Brain microvascular endothelial cell (primary cell): ENCODE measurements at regions not wholly inside any gene's neighbourhood (a gene's known extent, or its start where the extent isn't known, plus 50 kb on each side); places are given as distances from the start of the nearest gene placed in this dataset.
"Not testable (repeated sequence)": the region's sequence is repeated elsewhere in the genome, so short reads cannot be mapped to it uniquely, and the experiment has no call there.

ENCODE experiments used
- DNase-seq: peaks from one replicate; pipeline ENCODE4 v3.0.0-alpha.2; 2020
- H3K27ac ChIP-seq: fragments of 250-450 bp; sonication (Bioruptor Pico); 2 replicates; pipeline ENCODE4 v1.5.1; 2020; ENCODE audit warnings: mild to moderate bottlenecking, moderate library complexity
- H3K27me3 ChIP-seq: fragments of 250-450 bp; sonication (Bioruptor Pico); replicated peaks from 2 replicates; pipeline ENCODE4 v1.5.1; 2020; ENCODE audit warnings: mild to moderate bottlenecking
- H3K36me3 ChIP-seq: fragments of 250-450 bp; sonication (Bioruptor Pico); replicated peaks from 2 replicates; pipeline ENCODE4 v1.5.1; 2020; ENCODE audit warnings: mild to moderate bottlenecking
- H3K4me3 ChIP-seq: 2 replicates; pipeline ENCODE4 v1.5.1; 2011; ENCODE audit warnings: low read depth, mild to moderate bottlenecking, control low read depth, low read length, moderate library complexity
- CTCF ChIP-seq: IDR thresholded peaks from 2 replicates; pipeline ENCODE4 v1.5.1; 2011; ENCODE audit warnings: low read depth, mild to moderate bottlenecking, moderate library complexity, low read length, control low read depth, inconsistent platforms; ENCODE audit errors: missing control alignments
- in situ Hi-C: cut with HindIII; loops from 2 replicates; pipeline ENCODE4 v1.10.0; 2017; ENCODE audit warnings: low sequenced_read_pairs, low pct_ligation_motif_present

GRCh38 chr1:229717786-229718576 lies 91.9 kb downstream of the URB2 start:
- no peak for TF ChIP-seq CTCF
- in situ Hi-C loops, result no loop called here

GRCh38 chr1:229726061-229726460 lies 100.0 kb downstream of the URB2 start:
- in situ Hi-C loops, result no loop called here
- H3K27me3 ChIP-seq, result no peaks in the 10 kb centered on the region
- no peak for DNase-seq
- no peak overlapping the region for H3K27ac ChIP-seq
- no peak overlapping the region for H3K4me3 ChIP-seq
- no peaks in the 10 kb centered on the region for H3K36me3 ChIP-seq
- TF ChIP-seq CTCF, result no peak

More at GRCh38 chr1:229717786-229718576, 91.9 kb downstream of the URB2 start:
- Histone ChIP-seq H3K4me3 (no peak overlapping the region), H3K27me3 (no peaks in the 10 kb centered on the region), H3K27ac (no peak overlapping the region), H3K36me3 (no peaks in the 10 kb centered on the region)
- no peak for DNase-seq

GRCh38 chr1:229729916-229730315 lies 103.9 kb downstream of the URB2 start:
- Histone ChIP-seq H3K4me3 (no peak overlapping the region), H3K36me3 (no peaks in the 10 kb centered on the region), H3K27me3 (no peaks in the 10 kb centered on the region), H3K27ac (no peak overlapping the region)
- no peak for TF ChIP-seq CTCF
- no peak for DNase-seq
- in situ Hi-C loops, result no loop called here

GRCh38 chr1:229730573-229730972 lies 104.5 kb downstream of the URB2 start:
- Histone ChIP-seq H3K27ac (no peak overlapping the region), H3K4me3 (no peak overlapping the region), H3K27me3 (no peaks in the 10 kb centered on the region), H3K36me3 (no peaks in the 10 kb centered on the region)
- DNase-seq, result no peak
- in situ Hi-C loops, result no loop called here
- no peak for TF ChIP-seq CTCF

- H3K27ac ChIP-seq, result no peak overlapping the region
- DNase-seq, result no peak
- no peak for TF ChIP-seq CTCF
- no peaks in the 10 kb centered on the region for H3K36me3 ChIP-seq
- in situ Hi-C loops, result no loop called here
- H3K4me3 ChIP-seq, result no peak overlapping the region
- H3K27me3 ChIP-seq, result no peaks in the 10 kb centered on the region
Observed at GRCh38 chr1:229732061-229732460, 106.0 kb downstream of the URB2 start.

GRCh38 chr1:229736376-229736775 lies 110.3 kb downstream of the URB2 start:
- H3K4me3 ChIP-seq, result no peak overlapping the region
- no peaks in the 10 kb centered on the region for H3K27me3 ChIP-seq
- DNase-seq, result no peak
- no peak overlapping the region for H3K27ac ChIP-seq
- no peak for TF ChIP-seq CTCF
- in situ Hi-C loops, result no loop called here
- H3K36me3 ChIP-seq, result no peaks in the 10 kb centered on the region

GRCh38 chr1:229742614-229743013 lies 116.6 kb downstream of the URB2 start:
- H3K36me3 ChIP-seq, in situ Hi-C loops, H3K27me3 ChIP-seq, DNase-seq, H3K4me3 ChIP-seq, H3K27ac ChIP-seq: not testable (repeated sequence)
